Activated naive CD8-positive, alpha-beta T cell treated with anti-CD3 and anti-CD28 coated beads, Interleukin-2, amount 10 ng/mL, durations not matched to agents 7 days and 5 days (primary cell): ENCODE measurements at regions not wholly inside any gene's neighbourhood (a gene's known extent, or its start where the extent isn't known, plus 50 kb on each side); places are given as distances from the start of the nearest gene placed in this dataset.
"Not testable (repeated sequence)": the region's sequence is repeated elsewhere in the genome, so short reads cannot be mapped to it uniquely, and the experiment has no call there.

ENCODE experiments used
- ATAC-seq: fragments of 150-1000 bp; cut with Tn5 transposase; one replicate; pipeline ENCODE4 v1.10.0; 2021; ENCODE audit warnings: low read depth, moderate library complexity
- POLR2A ChIA-PET: fragments of 350-600 bp; sonication (Branson Sonifier 250); formaldehyde crosslinking; loops from one replicate; lab custom pipeline; 2021; ENCODE audit warnings: antibody characterized with exemption; lab: Charles Lee
- DNase-seq: peaks from one replicate; pipeline ENCODE4 v3.0.0; 2021
- H3K27ac Mint-ChIP-seq: one replicate; pipeline ENCODE4 v1.8.0; 2022; ENCODE audit warnings: mild to moderate bottlenecking, mixed read lengths
- H3K27me3 Mint-ChIP-seq: one replicate; pipeline ENCODE4 v1.8.0; 2022; ENCODE audit warnings: mild to moderate bottlenecking, moderate library complexity, mixed read lengths
- H3K36me3 Mint-ChIP-seq: one replicate; pipeline ENCODE4 v1.8.0; 2021; ENCODE audit warnings: mild to moderate bottlenecking, mixed read lengths
- H3K4me1 Mint-ChIP-seq: one replicate; pipeline ENCODE4 v1.8.0; 2021; ENCODE audit warnings: mixed read lengths
- H3K4me3 Mint-ChIP-seq: one replicate; pipeline ENCODE4 v1.8.0; 2022; ENCODE audit warnings: mild to moderate bottlenecking, moderate library complexity, mixed read lengths
- H3K9me3 Mint-ChIP-seq: one replicate; pipeline ENCODE4 v1.8.0; 2021; ENCODE audit warnings: mixed read lengths

GRCh38 chr6:75031102-75031501 is 174.8 kb downstream of the COL12A1 start:
- H3K36me3 Mint-ChIP-seq, H3K27me3 Mint-ChIP-seq, H3K9me3 Mint-ChIP-seq, ATAC-seq, POLR2A ChIA-PET, DNase-seq, H3K27ac Mint-ChIP-seq, H3K4me1 Mint-ChIP-seq, H3K4me3 Mint-ChIP-seq: not testable (repeated sequence)

- Mint-ChIP-seq H3K4me3 (no peak overlapping the region), H3K9me3 (peaks cover 3% of the 10 kb centered on the region), H3K4me1 (no peaks in the 10 kb centered on the region), H3K27ac (no peak overlapping the region), H3K36me3 (no peaks in the 10 kb centered on the region), H3K27me3 (no peaks in the 10 kb centered on the region)
- POLR2A ChIA-PET: no interaction called here
- DNase-seq: no peak
- ATAC-seq: no peak
These were observed 176.5 kb downstream of the COL12A1 start for GRCh38 chr6:75029333-75029732.

DNA sequence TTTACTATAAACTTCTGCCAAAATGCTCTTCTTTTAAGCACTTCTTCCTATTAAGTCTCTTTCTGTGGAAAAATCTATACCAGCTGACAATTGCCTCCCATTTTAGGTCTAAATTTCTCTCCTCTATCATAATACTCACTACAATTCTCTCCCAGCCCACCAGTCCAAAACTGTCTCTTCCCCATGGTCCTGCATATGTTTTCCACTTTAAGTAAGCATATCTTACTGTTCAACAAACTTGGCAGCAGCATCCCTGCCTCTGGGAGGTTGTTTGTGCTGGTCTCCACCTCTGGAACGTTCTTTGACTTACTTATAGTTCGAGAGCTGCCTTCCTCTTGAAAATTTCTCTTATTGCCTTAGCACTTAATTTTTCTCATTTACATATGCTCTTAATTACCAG is 180.5 kb downstream of the COL12A1 start:
- Mint-ChIP-seq H3K4me1 (no peaks in the 10 kb centered on the region), H3K27me3 (no peaks in the 10 kb centered on the region), H3K9me3 (no peaks in the 10 kb centered on the region), H3K36me3 (no peaks in the 10 kb centered on the region), H3K4me3 (no peak overlapping the region), H3K27ac (no peak overlapping the region)
- no peak for DNase-seq
- no peak for ATAC-seq
- POLR2A ChIA-PET: no interaction called here

DNA sequence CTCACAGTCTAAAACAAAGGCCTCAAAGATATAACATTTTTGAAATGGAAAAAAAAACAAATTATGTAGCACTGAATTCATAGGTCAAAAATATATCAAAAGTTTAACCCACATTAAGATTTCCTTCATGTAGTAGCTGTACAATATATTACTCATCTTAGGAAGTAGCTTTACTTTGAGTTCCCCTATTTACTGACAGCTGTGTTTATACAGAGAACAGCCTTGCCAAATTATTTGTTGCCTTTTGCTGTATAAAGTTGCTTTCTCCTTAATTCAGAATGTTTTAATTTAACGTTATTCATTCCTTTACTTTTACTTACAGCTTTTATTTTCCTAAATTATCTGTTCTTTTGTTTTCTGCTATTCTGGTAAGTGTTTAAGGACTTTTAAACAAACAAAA is 181.0 kb downstream of the COL12A1 start:
- POLR2A ChIA-PET: no interaction called here
- H3K9me3 Mint-ChIP-seq: no peaks in the 10 kb centered on the region
- H3K4me3 Mint-ChIP-seq: no peak overlapping the region
- H3K27ac Mint-ChIP-seq: no peak overlapping the region
- DNase-seq (no peak), ATAC-seq (no peak)
- no peaks in the 10 kb centered on the region for H3K27me3 Mint-ChIP-seq
- no peaks in the 10 kb centered on the region for H3K36me3 Mint-ChIP-seq
- H3K4me1 Mint-ChIP-seq: no peaks in the 10 kb centered on the region

- DNase-seq (no peak), ATAC-seq (no peak)
- Mint-ChIP-seq H3K4me1 (no peaks in the 10 kb centered on the region), H3K27me3 (no peaks in the 10 kb centered on the region), H3K36me3 (no peaks in the 10 kb centered on the region), H3K4me3 (no peak overlapping the region), H3K27ac (no peak overlapping the region), H3K9me3 (peaks cover 3% of the 10 kb centered on the region)
- POLR2A ChIA-PET: no interaction called here
These were observed 182.2 kb downstream of the COL12A1 start for GRCh38 chr6:75023634-75024033.

- no peaks in the 10 kb centered on the region for H3K27me3 Mint-ChIP-seq
- no peaks in the 10 kb centered on the region for H3K36me3 Mint-ChIP-seq
- ATAC-seq (no peak), DNase-seq (no peak)
- no peak overlapping the region for H3K27ac Mint-ChIP-seq
- no peak overlapping the region for H3K4me3 Mint-ChIP-seq
- POLR2A ChIA-PET: no interaction called here
- peaks cover 3% of the 10 kb centered on the region for H3K9me3 Mint-ChIP-seq
- no peaks in the 10 kb centered on the region for H3K4me1 Mint-ChIP-seq
These were observed 184.9 kb downstream of the COL12A1 start for GRCh38 chr6:75020971-75021370.

GRCh38 chr6:75020376-75020775 is 185.5 kb downstream of the COL12A1 start:
- Mint-ChIP-seq H3K27ac (no peak overlapping the region), H3K4me1 (no peaks in the 10 kb centered on the region), H3K9me3 (peaks cover 3% of the 10 kb centered on the region), H3K4me3 (no peak overlapping the region), H3K27me3 (no peaks in the 10 kb centered on the region), H3K36me3 (no peaks in the 10 kb centered on the region)
- POLR2A ChIA-PET: no interaction called here
- no peak for ATAC-seq
- no peak for DNase-seq

GRCh38 chr6:75012018-75012417 is 193.8 kb downstream of the COL12A1 start:
- no peaks in the 10 kb centered on the region for H3K27me3 Mint-ChIP-seq
- POLR2A ChIA-PET: no interaction called here
- DNase-seq (no peak), ATAC-seq (no peak)
- H3K4me1 Mint-ChIP-seq: no peaks in the 10 kb centered on the region
- no peak overlapping the region for H3K27ac Mint-ChIP-seq
- peaks cover 7% of the 10 kb centered on the region for H3K9me3 Mint-ChIP-seq
- H3K4me3 Mint-ChIP-seq: no peak overlapping the region
- no peaks in the 10 kb centered on the region for H3K36me3 Mint-ChIP-seq

DNA sequence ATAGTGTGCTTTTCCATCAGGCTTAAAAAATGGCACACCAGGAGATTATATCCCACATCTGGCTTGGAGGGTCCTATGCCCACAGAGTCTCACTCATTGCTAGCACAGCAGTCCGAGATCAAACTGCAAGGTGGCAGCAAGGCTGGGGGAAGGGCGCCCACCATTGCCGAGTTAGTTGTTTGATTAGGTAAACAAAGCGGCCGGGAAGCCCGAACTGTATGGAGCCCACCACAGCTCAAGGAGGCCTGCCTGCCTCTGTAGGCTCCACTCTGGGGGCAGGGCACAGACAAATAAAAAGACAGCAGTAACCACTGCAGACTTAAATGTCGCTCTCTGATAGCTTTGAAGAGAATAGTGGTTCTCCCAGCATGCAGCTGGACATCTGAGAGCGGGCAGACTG is 201.9 kb downstream of the COL12A1 start:
- H3K9me3 Mint-ChIP-seq: peaks cover 13% of the 10 kb centered on the region
- ATAC-seq, H3K4me3 Mint-ChIP-seq, H3K4me1 Mint-ChIP-seq, POLR2A ChIA-PET, H3K36me3 Mint-ChIP-seq, DNase-seq, H3K27ac Mint-ChIP-seq, H3K27me3 Mint-ChIP-seq: not testable (repeated sequence)

- Mint-ChIP-seq H3K27me3 (no peaks in the 10 kb centered on the region), H3K27ac (no peak overlapping the region), H3K36me3 (no peaks in the 10 kb centered on the region), H3K9me3 (peaks cover 2% of the 10 kb centered on the region), H3K4me1 (no peaks in the 10 kb centered on the region), H3K4me3 (no peak overlapping the region)
- POLR2A ChIA-PET: no interaction called here
- ATAC-seq (no peak), DNase-seq (no peak)
These were observed 208.2 kb downstream of the COL12A1 start for GRCh38 chr6:74997646-74998045.

GRCh38 chr6:74993136-74993535 is 212.7 kb downstream of the COL12A1 start:
- no peak overlapping the region for H3K4me3 Mint-ChIP-seq
- no peak for DNase-seq
- H3K36me3 Mint-ChIP-seq: no peaks in the 10 kb centered on the region
- no peaks in the 10 kb centered on the region for H3K4me1 Mint-ChIP-seq
- no peaks in the 10 kb centered on the region for H3K9me3 Mint-ChIP-seq
- H3K27me3 Mint-ChIP-seq: no peaks in the 10 kb centered on the region
- POLR2A ChIA-PET: no interaction called here
- ATAC-seq: no peak
- no peak overlapping the region for H3K27ac Mint-ChIP-seq

- H3K4me3 Mint-ChIP-seq: no peak overlapping the region
- no peak for ATAC-seq
- DNase-seq: no peak
- no peaks in the 10 kb centered on the region for H3K4me1 Mint-ChIP-seq
- H3K9me3 Mint-ChIP-seq: peaks cover 2% of the 10 kb centered on the region
- no peak overlapping the region for H3K27ac Mint-ChIP-seq
- POLR2A ChIA-PET: no interaction called here
- no peaks in the 10 kb centered on the region for H3K27me3 Mint-ChIP-seq
- no peaks in the 10 kb centered on the region for H3K36me3 Mint-ChIP-seq
These were observed 214.1 kb downstream of the COL12A1 start for GRCh38 chr6:74991573-74992332.

GRCh38 chr6:74979065-74979766 is 226.6 kb downstream of the COL12A1 start:
- Mint-ChIP-seq H3K4me3 (no peak overlapping the region), H3K27me3 (no peaks in the 10 kb centered on the region), H3K9me3 (peaks cover 3% of the 10 kb centered on the region), H3K27ac (no peak overlapping the region), H3K4me1 (no peaks in the 10 kb centered on the region), H3K36me3 (no peaks in the 10 kb centered on the region)
- POLR2A ChIA-PET: no interaction called here
- DNase-seq (no peak), ATAC-seq (no peak)

DNA sequence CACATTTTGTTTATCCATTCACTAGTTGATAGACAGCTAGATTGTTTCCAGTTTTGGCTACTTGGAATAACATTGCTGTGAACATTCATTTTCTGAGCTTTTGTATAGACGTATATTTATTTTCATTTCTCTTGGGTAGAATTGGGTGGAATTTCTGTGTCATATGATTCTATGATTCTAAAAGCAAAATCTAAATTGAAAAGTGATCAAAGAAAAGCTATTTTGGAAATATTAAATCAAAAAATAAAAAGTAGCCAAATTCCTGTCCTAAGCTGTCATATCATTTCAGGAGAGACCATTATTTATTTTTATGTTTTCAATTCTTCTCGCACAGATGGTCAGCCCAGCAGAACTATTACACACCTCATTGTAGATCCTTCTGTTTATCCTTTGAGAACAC is 229.2 kb downstream of the COL12A1 start:
- no peaks in the 10 kb centered on the region for H3K27me3 Mint-ChIP-seq
- no peak overlapping the region for H3K27ac Mint-ChIP-seq
- no peak overlapping the region for H3K4me3 Mint-ChIP-seq
- POLR2A ChIA-PET: no interaction called here
- H3K36me3 Mint-ChIP-seq: no peaks in the 10 kb centered on the region
- DNase-seq: no peak
- H3K4me1 Mint-ChIP-seq: no peaks in the 10 kb centered on the region
- peaks cover 3% of the 10 kb centered on the region for H3K9me3 Mint-ChIP-seq
- ATAC-seq: no peak
